ENCODE measurements at regions not wholly inside any gene's neighbourhood (a gene's known extent, or its start where the extent isn't known, plus 50 kb on each side); places are given as distances from the start of the nearest gene placed in this dataset.

DNA sequence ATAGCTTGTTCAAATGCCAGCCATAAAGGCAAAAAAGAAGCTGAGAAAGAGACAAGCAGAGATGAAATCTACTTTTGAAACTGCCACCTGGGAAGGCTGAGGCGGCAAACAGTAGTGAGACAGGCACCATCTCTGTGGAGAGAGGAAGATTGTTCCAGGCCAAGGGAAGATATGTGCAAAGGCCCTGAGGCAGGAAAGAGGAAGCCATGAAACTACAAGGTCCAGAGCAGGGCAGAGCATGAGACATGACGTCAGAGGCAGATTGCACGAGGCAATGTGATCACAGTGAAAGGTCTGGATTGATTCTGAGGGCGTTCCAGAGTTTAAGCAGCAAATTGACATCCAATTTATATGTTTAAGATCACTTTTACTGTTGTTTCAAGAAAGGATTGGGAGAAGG, 226.1 kb downstream of the QDPR start:
- TF ChIP-seq, protein P1, sequence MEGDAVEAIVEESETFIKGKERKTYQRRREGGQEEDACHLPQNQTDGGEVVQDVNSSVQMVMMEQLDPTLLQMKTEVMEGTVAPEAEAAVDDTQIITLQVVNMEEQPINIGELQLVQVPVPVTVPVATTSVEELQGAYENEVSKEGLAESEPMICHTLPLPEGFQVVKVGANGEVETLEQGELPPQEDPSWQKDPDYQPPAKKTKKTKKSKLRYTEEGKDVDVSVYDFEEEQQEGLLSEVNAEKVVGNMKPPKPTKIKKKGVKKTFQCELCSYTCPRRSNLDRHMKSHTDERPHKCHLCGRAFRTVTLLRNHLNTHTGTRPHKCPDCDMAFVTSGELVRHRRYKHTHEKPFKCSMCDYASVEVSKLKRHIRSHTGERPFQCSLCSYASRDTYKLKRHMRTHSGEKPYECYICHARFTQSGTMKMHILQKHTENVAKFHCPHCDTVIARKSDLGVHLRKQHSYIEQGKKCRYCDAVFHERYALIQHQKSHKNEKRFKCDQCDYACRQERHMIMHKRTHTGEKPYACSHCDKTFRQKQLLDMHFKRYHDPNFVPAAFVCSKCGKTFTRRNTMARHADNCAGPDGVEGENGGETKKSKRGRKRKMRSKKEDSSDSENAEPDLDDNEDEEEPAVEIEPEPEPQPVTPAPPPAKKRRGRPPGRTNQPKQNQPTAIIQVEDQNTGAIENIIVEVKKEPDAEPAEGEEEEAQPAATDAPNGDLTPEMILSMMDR (IDR thresholded peaks at IDR 0.05), result no peak
- no peak for TF ChIP-seq POLR2AphosphoS5 (IDR thresholded peaks at IDR 0.05)
- TF ChIP-seq POLR2A (IDR thresholded peaks at IDR 0.05), result no peak

Data from sigmoid colon (tissue), 4 donors.